ENCODE measurements at regions not wholly inside any gene's neighbourhood (a gene's known extent, or its start where the extent isn't known, plus 50 kb on each side); places are given as distances from the start of the nearest gene placed in this dataset.

DNA sequence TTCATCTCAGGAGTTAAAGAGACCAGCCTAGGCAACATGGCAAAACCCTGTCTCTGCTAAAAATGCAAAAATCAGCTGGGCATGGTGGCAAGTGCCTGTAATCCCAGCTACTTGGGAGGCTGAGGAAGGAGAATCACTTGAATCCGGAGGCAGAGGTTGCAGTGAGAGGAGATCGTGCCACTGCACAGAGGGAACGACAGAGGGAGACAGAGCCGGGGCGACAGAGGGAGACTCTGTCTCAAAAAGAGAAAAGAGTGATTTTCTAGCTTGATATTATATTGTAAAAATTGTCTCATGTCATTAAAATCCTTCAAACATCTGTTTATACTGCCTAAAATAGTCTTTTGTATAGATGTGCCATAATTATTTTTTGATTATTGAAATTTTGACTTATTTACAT, 225.4 kb upstream of the AGA start:
- no peak overlapping the region for H2AK5ac ChIP-seq (ENCODE audit: low read depth, low read length)
- no peak overlapping the region for H2BK15ac ChIP-seq (ENCODE audit: low read length)
- no peaks in the 10 kb centered on the region for H3K36me3 ChIP-seq (replicated peaks in 1 of 2; ENCODE audit: control insufficient read depth in 2 of 2, insufficient read depth in 2 of 2, low read length in 2 of 2)
- H3K14ac ChIP-seq (ENCODE audit: low read length): no peak overlapping the region
- no peaks in the 10 kb centered on the region for H3K4me1 ChIP-seq (ENCODE audit: control insufficient read depth in 2 of 2, insufficient read depth in 1 of 2, low read depth in 1 of 2, low read length in 2 of 2)
- H2BK12ac ChIP-seq (ENCODE audit: low read length): no peak overlapping the region
- H3K4me3 ChIP-seq (ENCODE audit: low read length in 2 of 2): no peak overlapping the region
- H3K27me3 ChIP-seq (ENCODE audit: control insufficient read depth in 3 of 3, insufficient read depth in 3 of 3, low read depth in 1 of 3, low read length in 3 of 3): no peaks in the 10 kb centered on the region
- WGBS, 2 donors (ENCODE audit: extremely low coverage in 2 of 2, insufficient read length in 2 of 2, insufficient replicate concordance in 1 of 2): no CpG with 5 or more reads among the region's 5 CpGs
- H3K4ac ChIP-seq (ENCODE audit: low read length): no peak overlapping the region
- no peak overlapping the region for H2AFZ ChIP-seq (ENCODE audit: low read length)
- H2BK5ac ChIP-seq (ENCODE audit: low read length): no peak overlapping the region
- no peak overlapping the region for H3K4me2 ChIP-seq (ENCODE audit: insufficient read depth, low read length, poor library complexity, severe bottlenecking)
- H2BK120ac ChIP-seq (ENCODE audit: low read depth, low read length): no peak overlapping the region
- no peak overlapping the region for H4K91ac ChIP-seq (ENCODE audit: low read depth, low read length, poor library complexity)
- no peak overlapping the region for H3K18ac ChIP-seq (ENCODE audit: low read length)
- H3K79me1 ChIP-seq (ENCODE audit: low read depth, low read length): no peaks in the 10 kb centered on the region
- H3K9me3 ChIP-seq (replicated peaks in 1 of 2; ENCODE audit: control insufficient read depth in 2 of 2, insufficient read depth in 1 of 2, low read depth in 1 of 2, low read length in 2 of 2): no peaks in the 10 kb centered on the region
- no peak overlapping the region for H3K23ac ChIP-seq (ENCODE audit: low read depth, low read length, poor library complexity)
- no peak overlapping the region for H3K9ac ChIP-seq (ENCODE audit: low read depth, low read length, poor library complexity)
- H4K8ac ChIP-seq (ENCODE audit: low read depth, low read length): no peak overlapping the region
- no peak for DNase-seq (ENCODE audit: low spot score)
- no peak overlapping the region for H3K27ac ChIP-seq (replicated peaks; ENCODE audit: low read length)

DNA sequence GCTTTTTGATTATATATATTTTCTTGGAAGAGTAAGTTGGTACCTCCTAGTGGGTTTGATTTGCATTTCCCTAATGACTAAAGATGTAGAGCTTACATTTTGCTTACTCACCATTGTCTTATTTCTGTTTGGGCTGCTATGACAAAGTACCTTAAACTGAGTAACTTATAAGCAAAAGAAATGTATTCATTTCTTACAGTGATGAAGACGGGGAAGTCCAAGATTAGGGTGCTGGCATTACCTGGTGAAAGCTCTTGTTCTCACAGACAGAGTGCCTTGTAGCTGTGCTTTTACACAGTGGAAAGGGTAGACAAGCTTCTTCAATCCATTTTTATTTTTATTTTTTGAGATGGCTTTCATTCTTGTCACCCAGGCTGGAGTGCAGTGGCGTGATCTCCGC, 229.2 kb upstream of the AGA start:
- no peak overlapping the region for H2AFZ ChIP-seq (ENCODE audit: low read length)
- no peak overlapping the region for H3K9ac ChIP-seq (ENCODE audit: low read depth, low read length, poor library complexity)
- H4K8ac ChIP-seq (ENCODE audit: low read depth, low read length): no peak overlapping the region
- no peak overlapping the region for H3K23ac ChIP-seq (ENCODE audit: low read depth, low read length, poor library complexity)
- no peak overlapping the region for H3K14ac ChIP-seq (ENCODE audit: low read length)
- no peak overlapping the region for H2BK12ac ChIP-seq (ENCODE audit: low read length)
- no peak overlapping the region for H3K27ac ChIP-seq (replicated peaks; ENCODE audit: low read length)
- no peak for DNase-seq (ENCODE audit: low spot score)
- no peak overlapping the region for H4K91ac ChIP-seq (ENCODE audit: low read depth, low read length, poor library complexity)
- no peaks in the 10 kb centered on the region for H3K36me3 ChIP-seq (replicated peaks in 1 of 2; ENCODE audit: control insufficient read depth in 2 of 2, insufficient read depth in 2 of 2, low read length in 2 of 2)
- H2BK15ac ChIP-seq (ENCODE audit: low read length): no peak overlapping the region
- H3K9me3 ChIP-seq (replicated peaks in 1 of 2; ENCODE audit: control insufficient read depth in 2 of 2, insufficient read depth in 1 of 2, low read depth in 1 of 2, low read length in 2 of 2): no peaks in the 10 kb centered on the region
- no peak overlapping the region for H3K4me3 ChIP-seq (ENCODE audit: low read length in 2 of 2)
- no peak overlapping the region for H2BK120ac ChIP-seq (ENCODE audit: low read depth, low read length)
- no peak overlapping the region for H3K4ac ChIP-seq (ENCODE audit: low read length)
- no peak overlapping the region for H2BK5ac ChIP-seq (ENCODE audit: low read length)
- H2AK5ac ChIP-seq (ENCODE audit: low read depth, low read length): no peak overlapping the region
- H3K79me1 ChIP-seq (ENCODE audit: low read depth, low read length): no peaks in the 10 kb centered on the region
- no CpG with 5 or more reads among the region's 3 CpGs for WGBS, 2 donors (ENCODE audit: extremely low coverage in 2 of 2, insufficient read length in 2 of 2, insufficient replicate concordance in 1 of 2)
- no peaks in the 10 kb centered on the region for H3K4me1 ChIP-seq (ENCODE audit: control insufficient read depth in 2 of 2, insufficient read depth in 1 of 2, low read depth in 1 of 2, low read length in 2 of 2)
- H3K27me3 ChIP-seq (ENCODE audit: control insufficient read depth in 3 of 3, insufficient read depth in 3 of 3, low read depth in 1 of 3, low read length in 3 of 3): no peaks in the 10 kb centered on the region
- H3K18ac ChIP-seq (ENCODE audit: low read length): no peak overlapping the region
- H3K4me2 ChIP-seq (ENCODE audit: insufficient read depth, low read length, poor library complexity, severe bottlenecking): no peak overlapping the region

DNA sequence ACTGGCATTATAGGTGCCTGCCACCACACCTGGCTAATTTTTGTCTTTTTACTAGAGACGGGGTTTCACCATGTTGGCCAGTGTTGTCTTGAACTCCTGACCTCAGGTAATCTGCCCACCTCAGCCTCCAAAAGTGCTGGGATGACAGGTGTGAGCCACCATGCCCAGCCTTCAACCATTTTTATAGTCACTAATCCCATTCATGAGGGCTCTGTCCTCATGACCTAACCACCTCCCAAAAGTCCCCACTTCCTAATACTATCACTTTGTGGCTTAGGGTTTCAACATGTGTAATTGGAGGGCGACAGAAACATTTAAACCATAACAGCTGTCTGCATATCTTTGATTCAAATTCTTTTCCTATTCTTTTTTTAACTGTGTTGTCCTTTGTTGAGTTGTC, 229.6 kb upstream of the AGA start:
- no peak overlapping the region for H4K8ac ChIP-seq (ENCODE audit: low read depth, low read length)
- H3K27ac ChIP-seq (replicated peaks; ENCODE audit: low read length): no peak overlapping the region
- H2BK12ac ChIP-seq (ENCODE audit: low read length): no peak overlapping the region
- H3K4me1 ChIP-seq (ENCODE audit: control insufficient read depth in 2 of 2, insufficient read depth in 1 of 2, low read depth in 1 of 2, low read length in 2 of 2): no peaks in the 10 kb centered on the region
- no peak overlapping the region for H2AK5ac ChIP-seq (ENCODE audit: low read depth, low read length)
- no peak overlapping the region for H2AFZ ChIP-seq (ENCODE audit: low read length)
- no peak overlapping the region for H3K4me2 ChIP-seq (ENCODE audit: insufficient read depth, low read length, poor library complexity, severe bottlenecking)
- no peaks in the 10 kb centered on the region for H3K27me3 ChIP-seq (ENCODE audit: control insufficient read depth in 3 of 3, insufficient read depth in 3 of 3, low read depth in 1 of 3, low read length in 3 of 3)
- no peak overlapping the region for H3K14ac ChIP-seq (ENCODE audit: low read length)
- H3K9me3 ChIP-seq (replicated peaks in 1 of 2; ENCODE audit: control insufficient read depth in 2 of 2, insufficient read depth in 1 of 2, low read depth in 1 of 2, low read length in 2 of 2): no peaks in the 10 kb centered on the region
- no peak overlapping the region for H3K18ac ChIP-seq (ENCODE audit: low read length)
- no peak overlapping the region for H3K4ac ChIP-seq (ENCODE audit: low read length)
- no CpG with 5 or more reads among the region's 2 CpGs for WGBS, 2 donors (ENCODE audit: extremely low coverage in 2 of 2, insufficient read length in 2 of 2, insufficient replicate concordance in 1 of 2)
- H2BK5ac ChIP-seq (ENCODE audit: low read length): no peak overlapping the region
- no peak overlapping the region for H4K91ac ChIP-seq (ENCODE audit: low read depth, low read length, poor library complexity)
- no peaks in the 10 kb centered on the region for H3K36me3 ChIP-seq (replicated peaks in 1 of 2; ENCODE audit: control insufficient read depth in 2 of 2, insufficient read depth in 2 of 2, low read length in 2 of 2)
- no peak overlapping the region for H3K9ac ChIP-seq (ENCODE audit: low read depth, low read length, poor library complexity)
- no peak overlapping the region for H2BK120ac ChIP-seq (ENCODE audit: low read depth, low read length)
- no peak for DNase-seq (ENCODE audit: low spot score)
- no peak overlapping the region for H3K23ac ChIP-seq (ENCODE audit: low read depth, low read length, poor library complexity)
- no peaks in the 10 kb centered on the region for H3K79me1 ChIP-seq (ENCODE audit: low read depth, low read length)
- no peak overlapping the region for H3K4me3 ChIP-seq (ENCODE audit: low read length in 2 of 2)
- H2BK15ac ChIP-seq (ENCODE audit: low read length): no peak overlapping the region

DNA sequence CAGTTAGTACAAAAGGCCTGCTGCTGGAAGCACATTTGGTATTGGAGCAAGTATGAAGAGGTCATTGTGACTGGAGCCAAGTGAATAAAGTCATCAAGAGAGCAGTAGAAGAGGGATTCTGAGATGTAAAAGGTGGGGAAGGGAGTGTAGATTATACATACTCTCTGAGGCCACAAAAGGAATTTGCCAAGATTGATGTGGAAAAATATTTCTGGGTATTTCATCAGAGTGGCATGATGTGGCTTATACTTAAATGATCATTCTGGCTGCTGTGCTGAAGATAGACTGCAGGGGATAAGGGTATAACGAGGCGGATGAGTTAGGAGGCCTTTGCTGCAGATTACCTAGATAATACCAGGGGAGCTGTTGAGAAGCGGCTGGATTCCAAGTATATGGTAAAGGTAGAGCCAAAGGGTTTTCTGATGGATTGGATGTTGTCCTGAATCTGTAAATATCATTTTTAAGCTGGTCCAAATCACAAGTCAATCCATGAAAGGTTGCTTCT, 231.8 kb upstream of the AGA start:
- H2BK15ac ChIP-seq (ENCODE audit: low read length): no peak overlapping the region
- no peaks in the 10 kb centered on the region for H3K36me3 ChIP-seq (replicated peaks in 1 of 2; ENCODE audit: control insufficient read depth in 2 of 2, insufficient read depth in 2 of 2, low read length in 2 of 2)
- H2BK12ac ChIP-seq (ENCODE audit: low read length): no peak overlapping the region
- H3K14ac ChIP-seq (ENCODE audit: low read length): no peak overlapping the region
- no peak overlapping the region for H3K4me2 ChIP-seq (ENCODE audit: insufficient read depth, low read length, poor library complexity, severe bottlenecking)
- H2BK120ac ChIP-seq (ENCODE audit: low read depth, low read length): no peak overlapping the region
- no peak overlapping the region for H2AFZ ChIP-seq (ENCODE audit: low read length)
- H2AK5ac ChIP-seq (ENCODE audit: low read depth, low read length): no peak overlapping the region
- WGBS, 2 donors (ENCODE audit: extremely low coverage in 2 of 2, insufficient read length in 2 of 2, insufficient replicate concordance in 1 of 2): no CpG with 5 or more reads among the region's 3 CpGs
- H3K23ac ChIP-seq (ENCODE audit: low read depth, low read length, poor library complexity): no peak overlapping the region
- H2BK5ac ChIP-seq (ENCODE audit: low read length): no peak overlapping the region
- H3K27me3 ChIP-seq (ENCODE audit: control insufficient read depth in 3 of 3, insufficient read depth in 3 of 3, low read depth in 1 of 3, low read length in 3 of 3): no peaks in the 10 kb centered on the region
- H4K8ac ChIP-seq (ENCODE audit: low read depth, low read length): no peak overlapping the region
- no peak overlapping the region for H3K18ac ChIP-seq (ENCODE audit: low read length)
- no peaks in the 10 kb centered on the region for H3K4me1 ChIP-seq (ENCODE audit: control insufficient read depth in 2 of 2, insufficient read depth in 1 of 2, low read depth in 1 of 2, low read length in 2 of 2)
- no peak overlapping the region for H3K4me3 ChIP-seq (ENCODE audit: low read length in 2 of 2)
- no peak overlapping the region for H3K27ac ChIP-seq (replicated peaks; ENCODE audit: low read length)
- H3K79me1 ChIP-seq (ENCODE audit: low read depth, low read length): no peaks in the 10 kb centered on the region
- H3K9me3 ChIP-seq (replicated peaks in 1 of 2; ENCODE audit: control insufficient read depth in 2 of 2, insufficient read depth in 1 of 2, low read depth in 1 of 2, low read length in 2 of 2): no peaks in the 10 kb centered on the region
- H3K9ac ChIP-seq (ENCODE audit: low read depth, low read length, poor library complexity): no peak overlapping the region
- H3K4ac ChIP-seq (ENCODE audit: low read length): no peak overlapping the region
- H4K91ac ChIP-seq (ENCODE audit: low read depth, low read length, poor library complexity): no peak overlapping the region
- DNase-seq (ENCODE audit: low spot score): no peak

Measured in neuronal stem cell (in vitro differentiated cells).